ENCODE measurements at regions not wholly inside any gene's neighbourhood (a gene's known extent, or its start where the extent isn't known, plus 50 kb on each side); places are given as distances from the start of the nearest gene placed in this dataset.

DNA sequence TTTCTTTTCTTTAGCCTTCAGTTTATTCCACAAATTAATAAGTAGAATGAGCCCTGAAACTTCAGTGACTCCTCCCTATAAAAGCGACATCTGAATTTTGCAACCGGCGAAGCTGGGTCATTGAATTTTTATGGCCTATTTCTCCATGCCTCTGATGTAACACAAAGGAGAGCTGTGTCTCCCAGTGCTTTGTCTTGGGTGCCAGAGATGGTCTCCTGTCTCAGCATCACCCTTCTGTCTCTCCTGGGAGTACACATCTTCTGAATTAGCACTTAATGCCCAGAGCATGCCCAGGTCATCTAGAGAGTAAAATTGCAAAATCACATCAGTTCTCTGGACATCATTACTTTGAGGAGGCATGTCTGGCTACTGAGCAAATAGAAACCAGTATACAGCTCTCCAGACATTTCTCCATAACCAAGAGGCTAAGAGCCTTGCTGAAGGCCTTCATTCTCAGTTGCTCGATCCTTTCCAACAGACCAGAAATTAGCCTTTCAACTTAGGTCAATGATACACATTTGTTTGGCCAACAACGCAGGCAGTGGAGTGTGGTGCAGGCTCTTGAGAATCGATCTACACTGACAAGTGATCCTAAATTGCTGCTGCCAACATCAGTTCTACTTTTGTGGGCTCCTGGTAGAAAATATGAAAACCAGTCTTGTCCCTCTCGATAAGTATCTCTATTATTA is 176.0 kb upstream of the FOXQ1 start:
- TF ChIP-seq CTCF (IDR thresholded peaks at IDR 0.05; ENCODE audit: borderline replicate concordance, extremely low read depth, low read length, poor library complexity, severe bottlenecking) (no peak), EZH2 (IDR thresholded peaks at IDR 0.05; ENCODE audit: borderline replicate concordance, low read depth, low read length, severe bottlenecking) (no peak)

All from DND-41 (cell line).